ENCODE measurements at regions not wholly inside any gene's neighbourhood (a gene's known extent, or its start where the extent isn't known, plus 50 kb on each side); places are given as distances from the start of the nearest gene placed in this dataset.

DNA sequence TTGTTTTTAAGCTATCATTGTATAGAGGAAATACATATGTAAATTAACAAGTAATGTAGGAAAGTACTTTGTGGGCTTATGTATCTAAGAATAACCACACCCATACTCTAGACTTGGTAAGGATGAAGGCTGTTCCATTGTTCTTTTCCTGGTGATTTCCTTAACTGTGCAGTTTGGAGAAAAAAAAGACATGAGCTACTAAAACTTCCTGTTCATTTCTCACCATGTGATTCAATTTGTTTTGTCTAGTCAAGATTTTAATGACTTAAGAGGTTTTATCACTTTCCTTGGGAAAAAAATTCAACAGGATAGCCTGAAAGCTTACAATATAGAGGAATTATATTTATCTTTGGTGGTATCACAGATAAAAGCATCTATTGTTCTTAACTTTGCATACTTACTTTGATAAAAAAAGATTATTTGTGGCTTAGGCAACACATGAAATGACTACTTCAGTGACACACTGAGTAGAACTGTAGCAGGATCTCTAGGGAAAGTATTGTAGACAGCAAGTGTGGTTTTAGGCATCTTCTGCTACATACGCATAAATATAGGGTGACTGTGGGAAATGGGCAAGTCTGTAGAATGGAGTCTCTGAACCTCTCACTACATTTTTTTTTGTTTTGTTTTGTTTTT, 80.3 kb downstream of the GJA1 start:
- Histone ChIP-seq H3K9me2 (replicated peaks; ENCODE audit: low read depth, low read length) (no peaks in the 10 kb centered on the region), H3F3A (ENCODE audit: low read depth) (no peaks in the 10 kb centered on the region), H2AFZ (ENCODE audit: low read length) (no peak overlapping the region), H3K4me3 (ENCODE audit: low read length, poor library complexity, severe bottlenecking) (no peak overlapping the region), H3K9ac (ENCODE audit: low read depth, low read length, poor library complexity, severe bottlenecking) (no peak overlapping the region), H3K36me3 (ENCODE audit: insufficient read depth, low read length) (no peaks in the 10 kb centered on the region), H3K4me2 (ENCODE audit: low read depth, low read length, poor library complexity, severe bottlenecking) (no peak overlapping the region), H3K79me2 (ENCODE audit: insufficient read depth, low read length) (no peaks in the 10 kb centered on the region), H3K9me3 (ENCODE audit: insufficient read depth, low read depth, low read length) (no peaks in the 10 kb centered on the region), H3K27me3 (ENCODE audit: insufficient read depth, low read length, poor library complexity, severe bottlenecking) (no peaks in the 10 kb centered on the region), H4K20me1 (ENCODE audit: insufficient read depth, low read length, poor library complexity, severe bottlenecking) (no peaks in the 10 kb centered on the region), H3K4me1 (ENCODE audit: insufficient read depth, low read length, poor library complexity, severe bottlenecking) (no peaks in the 10 kb centered on the region)
- TF ChIP-seq CTCF (conservative IDR thresholded peaks at IDR 0.05; ENCODE audit: low read length) (no peak), EZH2phosphoT487 (IDR thresholded peaks at IDR 0.05; ENCODE audit: borderline replicate concordance) (no peak)

- Histone ChIP-seq H3K27me3 (ENCODE audit: insufficient read depth, low read length, poor library complexity, severe bottlenecking) (no peaks in the 10 kb centered on the region), H2AFZ (ENCODE audit: low read length) (no peak overlapping the region), H3K4me3 (ENCODE audit: low read length, poor library complexity, severe bottlenecking) (no peak overlapping the region), H4K20me1 (ENCODE audit: insufficient read depth, low read length, poor library complexity, severe bottlenecking) (no peaks in the 10 kb centered on the region), H3K4me1 (ENCODE audit: insufficient read depth, low read length, poor library complexity, severe bottlenecking) (no peaks in the 10 kb centered on the region), H3K9me3 (ENCODE audit: insufficient read depth, low read depth, low read length) (no peaks in the 10 kb centered on the region), H3K4me2 (ENCODE audit: low read depth, low read length, poor library complexity, severe bottlenecking) (no peak overlapping the region), H3K9me2 (replicated peaks; ENCODE audit: low read depth, low read length) (no peaks in the 10 kb centered on the region), H3K79me2 (ENCODE audit: insufficient read depth, low read length) (no peaks in the 10 kb centered on the region), H3F3A (ENCODE audit: low read depth) (no peaks in the 10 kb centered on the region), H3K9ac (ENCODE audit: low read depth, low read length, poor library complexity, severe bottlenecking) (no peak overlapping the region), H3K36me3 (ENCODE audit: insufficient read depth, low read length) (no peaks in the 10 kb centered on the region)
- no peak for TF ChIP-seq CTCF (conservative IDR thresholded peaks at IDR 0.05; ENCODE audit: low read length)
- TF ChIP-seq EZH2phosphoT487 (IDR thresholded peaks at IDR 0.05; ENCODE audit: borderline replicate concordance) = no peak
Measured at GRCh38 chr6:121516331-121516730, 80.9 kb downstream of the GJA1 start.

- Histone ChIP-seq H3K4me2 (ENCODE audit: low read depth, low read length, poor library complexity, severe bottlenecking) (no peak overlapping the region), H3K79me2 (ENCODE audit: insufficient read depth, low read length) (no peaks in the 10 kb centered on the region), H2AFZ (ENCODE audit: low read length) (no peak overlapping the region), H3K4me3 (ENCODE audit: low read length, poor library complexity, severe bottlenecking) (no peak overlapping the region), H3K27me3 (ENCODE audit: insufficient read depth, low read length, poor library complexity, severe bottlenecking) (no peaks in the 10 kb centered on the region), H3K4me1 (ENCODE audit: insufficient read depth, low read length, poor library complexity, severe bottlenecking) (no peaks in the 10 kb centered on the region), H3K9me3 (ENCODE audit: insufficient read depth, low read depth, low read length) (no peaks in the 10 kb centered on the region), H4K20me1 (ENCODE audit: insufficient read depth, low read length, poor library complexity, severe bottlenecking) (no peaks in the 10 kb centered on the region), H3K9me2 (replicated peaks; ENCODE audit: low read depth, low read length) (no peaks in the 10 kb centered on the region), H3F3A (ENCODE audit: low read depth) (no peaks in the 10 kb centered on the region), H3K9ac (ENCODE audit: low read depth, low read length, poor library complexity, severe bottlenecking) (no peak overlapping the region), H3K36me3 (ENCODE audit: insufficient read depth, low read length) (no peaks in the 10 kb centered on the region)
- TF ChIP-seq CTCF (conservative IDR thresholded peaks at IDR 0.05; ENCODE audit: low read length) = no peak
- TF ChIP-seq EZH2phosphoT487 (IDR thresholded peaks at IDR 0.05; ENCODE audit: borderline replicate concordance) = no peak
Measured at GRCh38 chr6:121520337-121521163, 85.1 kb downstream of the GJA1 start.

Data from Loucy (cell line).